ENCODE measurements at regions not wholly inside any gene's neighbourhood (a gene's known extent, or its start where the extent isn't known, plus 50 kb on each side); places are given as distances from the start of the nearest gene placed in this dataset.

GRCh38 chr2:41906338-41906725 lies 141.5 kb upstream of the PKDCC start:
- DNase-seq (ENCODE audit: low read depth in 2 of 2), result peak in 1 of 2 donors; percentile 85

GRCh38 chr2:41907141-41907540 lies 140.7 kb upstream of the PKDCC start:
- H3K4me1 ChIP-seq (ENCODE audit: control insufficient read depth, extremely low read depth, insufficient read depth, low read length), result no peaks in the 10 kb centered on the region
- H4K20me1 ChIP-seq (ENCODE audit: control insufficient read depth, extremely low read depth, insufficient read depth, low read length), result no peaks in the 10 kb centered on the region
- no peaks in the 10 kb centered on the region for H3K27me3 ChIP-seq (ENCODE audit: control insufficient read depth, insufficient read depth, low read length)
- no peaks in the 10 kb centered on the region for H3K36me3 ChIP-seq (ENCODE audit: control insufficient read depth, insufficient read depth, low read length)
- no peak overlapping the region for H3K27ac ChIP-seq (ENCODE audit: insufficient read depth, low read length)
- no peak for DNase-seq (ENCODE audit: low read depth in 2 of 2)
- H3K4me3 ChIP-seq (replicated peaks in 1 of 4; ENCODE audit: control extremely low read depth in 1 of 4, insufficient read depth in 1 of 4, low read depth in 3 of 4, low read length in 4 of 4), result no peak overlapping the region
- no peak overlapping the region for H2AFZ ChIP-seq (ENCODE audit: low read length)
- no peaks in the 10 kb centered on the region for H3K79me2 ChIP-seq (ENCODE audit: control insufficient read depth, insufficient read depth, low read length)
- H3K4me2 ChIP-seq (ENCODE audit: extremely low read depth, insufficient read depth, low read length), result no peak overlapping the region
- no peaks in the 10 kb centered on the region for H3K9me3 ChIP-seq (ENCODE audit: control insufficient read depth, insufficient read depth, low read depth, low read length)
- H3K9ac ChIP-seq (ENCODE audit: insufficient read depth, low read length), result no peak overlapping the region
- TF ChIP-seq EZH2 (IDR thresholded peaks at IDR 0.05; ENCODE audit: low read length, missing control alignments) (no peak), CTCF (conservative IDR thresholded peaks at IDR 0.05 in 1 of 2, IDR thresholded peaks at IDR 0.05 in 1 of 2; ENCODE audit: low read depth in 1 of 2, low read length in 2 of 2) (no peak)

More at GRCh38 chr2:41906338-41906725, 141.5 kb upstream of the PKDCC start:
- Histone ChIP-seq H3K9me3 (ENCODE audit: control insufficient read depth, insufficient read depth, low read depth, low read length) (no peaks in the 10 kb centered on the region), H3K27ac (ENCODE audit: insufficient read depth, low read length) (no peak overlapping the region), H3K4me3 (replicated peaks in 1 of 4; ENCODE audit: control extremely low read depth in 1 of 4, insufficient read depth in 1 of 4, low read depth in 3 of 4, low read length in 4 of 4) (no peak overlapping the region), H3K79me2 (ENCODE audit: control insufficient read depth, insufficient read depth, low read length) (no peaks in the 10 kb centered on the region), H3K4me1 (ENCODE audit: control insufficient read depth, extremely low read depth, insufficient read depth, low read length) (no peaks in the 10 kb centered on the region), H3K9ac (ENCODE audit: insufficient read depth, low read length) (no peak overlapping the region), H3K4me2 (ENCODE audit: extremely low read depth, insufficient read depth, low read length) (no peak overlapping the region), H4K20me1 (ENCODE audit: control insufficient read depth, extremely low read depth, insufficient read depth, low read length) (no peaks in the 10 kb centered on the region), H3K27me3 (ENCODE audit: control insufficient read depth, insufficient read depth, low read length) (no peaks in the 10 kb centered on the region), H2AFZ (ENCODE audit: low read length) (no peak overlapping the region), H3K36me3 (ENCODE audit: control insufficient read depth, insufficient read depth, low read length) (no peaks in the 10 kb centered on the region)
- TF ChIP-seq CTCF (conservative IDR thresholded peaks at IDR 0.05 in 1 of 2, IDR thresholded peaks at IDR 0.05 in 1 of 2; ENCODE audit: low read depth in 1 of 2, low read length in 2 of 2) (no peak), EZH2 (IDR thresholded peaks at IDR 0.05; ENCODE audit: low read length, missing control alignments) (no peak)

GRCh38 chr2:41907771-41908207 lies 140.0 kb upstream of the PKDCC start:
- TF ChIP-seq EZH2 (IDR thresholded peaks at IDR 0.05; ENCODE audit: low read length, missing control alignments) (no peak), CTCF (conservative IDR thresholded peaks at IDR 0.05 in 1 of 2, IDR thresholded peaks at IDR 0.05 in 1 of 2; ENCODE audit: low read depth in 1 of 2, low read length in 2 of 2) (no peak)
- Histone ChIP-seq H3K27me3 (ENCODE audit: control insufficient read depth, insufficient read depth, low read length) (no peaks in the 10 kb centered on the region), H3K4me3 (replicated peaks in 1 of 4; ENCODE audit: control extremely low read depth in 1 of 4, insufficient read depth in 1 of 4, low read depth in 3 of 4, low read length in 4 of 4) (no peak overlapping the region), H3K27ac (ENCODE audit: insufficient read depth, low read length) (no peak overlapping the region), H3K79me2 (ENCODE audit: control insufficient read depth, insufficient read depth, low read length) (no peaks in the 10 kb centered on the region), H2AFZ (ENCODE audit: low read length) (no peak overlapping the region), H3K36me3 (ENCODE audit: control insufficient read depth, insufficient read depth, low read length) (no peaks in the 10 kb centered on the region), H3K4me2 (ENCODE audit: extremely low read depth, insufficient read depth, low read length) (no peak overlapping the region), H3K9ac (ENCODE audit: insufficient read depth, low read length) (no peak overlapping the region), H4K20me1 (ENCODE audit: control insufficient read depth, extremely low read depth, insufficient read depth, low read length) (no peaks in the 10 kb centered on the region), H3K4me1 (ENCODE audit: control insufficient read depth, extremely low read depth, insufficient read depth, low read length) (no peaks in the 10 kb centered on the region), H3K9me3 (ENCODE audit: control insufficient read depth, insufficient read depth, low read depth, low read length) (no peaks in the 10 kb centered on the region)
- peak in 1 of 2 donors; percentile 42 for DNase-seq (ENCODE audit: low read depth in 2 of 2)

Data from fibroblast of lung (primary cell).